ENCODE measurements at regions not wholly inside any gene's neighbourhood (a gene's known extent, or its start where the extent isn't known, plus 50 kb on each side); places are given as distances from the start of the nearest gene placed in this dataset.

GRCh38 chr15:66848686-66849392 is 146.8 kb downstream of the SMAD6 start:
- no peak for DNase-seq

- no peak for DNase-seq
These were observed 147.3 kb downstream of the SMAD6 start for GRCh38 chr15:66849393-66849745.

- DNase-seq = no peak
These were observed 147.7 kb downstream of the SMAD6 start for GRCh38 chr15:66849746-66850077.

DNA sequence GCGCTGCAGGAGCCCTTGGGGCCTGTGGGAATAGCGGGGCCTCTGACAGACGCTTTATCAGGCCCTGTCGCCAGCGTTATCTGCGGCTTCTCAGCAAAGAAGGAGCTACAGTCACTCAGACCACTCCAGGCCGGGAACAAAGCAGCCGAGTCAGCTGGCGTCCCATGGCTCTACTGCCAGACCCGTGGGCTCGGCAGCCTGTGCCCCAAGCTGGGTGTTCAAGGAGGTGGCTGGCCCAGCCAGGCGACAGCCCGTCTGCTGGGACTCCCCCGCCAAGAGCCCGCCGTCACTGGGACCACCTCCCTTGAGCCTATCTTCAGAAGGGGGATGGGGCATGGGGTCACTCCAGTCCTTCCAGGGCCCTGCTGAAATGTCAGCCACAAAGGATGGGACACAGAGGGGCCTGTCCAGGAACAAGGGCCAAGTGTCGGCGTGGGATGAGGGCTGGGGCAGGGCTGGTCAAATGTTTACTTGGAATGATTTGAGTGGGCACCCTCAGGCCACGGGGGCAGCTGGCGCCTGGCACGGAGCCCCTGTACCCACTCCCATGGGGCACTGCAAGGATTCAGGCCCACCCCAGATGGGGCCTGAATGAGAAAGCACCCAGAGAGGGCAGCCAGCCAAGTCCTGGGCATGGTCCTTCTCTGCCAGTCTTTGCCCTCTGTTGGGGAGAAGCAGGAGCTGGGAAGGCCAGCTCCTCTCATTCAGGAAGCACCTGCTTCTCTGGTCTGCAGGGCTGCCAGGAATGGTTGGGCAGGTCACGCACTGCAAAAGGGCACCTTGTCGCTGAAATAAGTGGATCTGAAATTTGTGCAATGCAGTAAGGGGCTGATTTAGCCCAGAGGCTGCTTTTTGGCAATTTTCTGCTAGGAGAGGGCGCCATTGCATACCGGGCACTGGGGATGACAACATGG is 148.3 kb downstream of the SMAD6 start:
- no peak for DNase-seq

GRCh38 chr15:66850996-66851310 is 148.9 kb downstream of the SMAD6 start:
- no peak for DNase-seq

- DNase-seq = peak; percentile 56 to 84
These were observed 149.5 kb downstream of the SMAD6 start for GRCh38 chr15:66851311-66852063.

DNA sequence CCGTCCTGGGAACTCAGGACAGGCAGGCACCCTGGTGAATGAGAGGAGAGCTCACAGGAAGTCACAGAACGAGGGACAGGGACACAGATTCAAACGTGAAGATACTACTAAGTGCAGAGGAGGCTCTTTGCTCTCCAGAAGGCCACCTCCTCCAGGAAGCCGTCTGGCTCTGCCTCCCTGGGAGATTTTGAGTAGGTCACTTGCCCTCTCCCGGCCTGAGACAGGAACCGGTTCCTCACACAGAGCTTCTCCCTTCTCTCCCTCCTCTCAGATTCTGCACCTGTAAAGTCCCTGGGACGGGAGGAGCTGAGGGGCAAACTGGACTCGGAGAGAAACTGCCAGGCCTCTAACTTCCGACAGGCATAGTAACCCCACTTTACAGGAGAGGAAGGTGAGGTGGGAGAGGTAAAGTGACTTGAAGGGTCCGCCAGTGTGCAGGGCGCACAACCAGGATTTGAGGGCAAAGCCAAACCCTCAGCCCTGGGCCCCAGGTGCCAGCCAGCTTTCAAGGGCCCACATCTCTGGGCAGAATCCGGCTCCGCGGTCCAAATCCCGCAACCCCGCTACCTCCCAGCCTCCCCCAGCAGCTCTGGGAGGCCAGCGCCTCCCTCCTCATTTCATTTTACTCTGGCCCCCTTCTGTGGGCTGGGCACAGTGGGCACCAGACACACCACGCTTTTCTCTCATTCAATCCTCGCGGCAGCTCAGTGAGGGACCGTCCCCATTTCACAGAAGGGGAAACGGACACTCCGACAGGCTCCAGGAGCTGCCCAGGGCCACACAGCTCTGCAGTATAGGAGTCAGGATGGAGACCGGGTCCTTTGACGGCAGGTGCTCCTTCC is 150.2 kb downstream of the SMAD6 start:
- DNase-seq = no peak

GRCh38 chr15:66854012-66854965 is 152.3 kb downstream of the SMAD6 start:
- no peak for DNase-seq

GRCh38 chr15:66855041-66855440 is 153.0 kb downstream of the SMAD6 start:
- no peak for DNase-seq

- no peak for DNase-seq
These were observed 155.7 kb downstream of the SMAD6 start for GRCh38 chr15:66857694-66858093.

DNA sequence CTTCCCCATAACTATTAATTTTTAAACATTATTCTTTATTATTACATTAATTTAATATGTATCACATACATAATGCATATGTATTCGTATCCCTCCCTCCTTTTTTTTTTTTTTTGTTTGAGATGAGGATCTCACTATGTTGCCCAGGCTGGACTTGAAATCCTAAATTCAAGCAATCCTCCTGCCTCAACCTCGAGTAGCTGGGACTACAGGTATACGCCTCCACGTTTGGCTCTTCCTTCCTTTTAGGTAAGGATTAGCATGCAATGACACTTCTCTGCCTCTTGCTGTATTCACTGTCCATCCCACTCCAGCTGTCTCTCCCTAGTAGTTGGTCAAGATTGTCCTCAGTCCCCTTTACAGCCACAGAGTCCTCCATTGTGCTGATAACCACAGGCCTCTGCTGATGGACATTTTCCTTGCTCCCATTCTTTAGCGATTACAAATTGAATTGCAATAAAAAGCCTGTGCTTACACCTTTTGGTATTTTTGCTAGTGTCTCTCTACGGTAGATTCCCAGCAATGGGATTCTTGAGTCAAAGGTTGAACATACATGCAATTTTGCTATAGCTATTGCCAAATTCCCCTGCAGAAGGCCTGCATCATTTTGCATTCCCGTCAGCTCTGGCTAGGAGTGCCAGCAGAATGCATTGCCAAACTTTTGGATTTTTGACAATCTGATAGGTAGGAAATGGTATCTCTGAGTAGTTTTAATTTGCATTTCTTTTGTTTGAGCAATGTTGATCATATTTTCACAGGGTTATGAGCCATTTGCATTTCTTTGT is 156.6 kb downstream of the SMAD6 start:
- DNase-seq = no peak

DNA sequence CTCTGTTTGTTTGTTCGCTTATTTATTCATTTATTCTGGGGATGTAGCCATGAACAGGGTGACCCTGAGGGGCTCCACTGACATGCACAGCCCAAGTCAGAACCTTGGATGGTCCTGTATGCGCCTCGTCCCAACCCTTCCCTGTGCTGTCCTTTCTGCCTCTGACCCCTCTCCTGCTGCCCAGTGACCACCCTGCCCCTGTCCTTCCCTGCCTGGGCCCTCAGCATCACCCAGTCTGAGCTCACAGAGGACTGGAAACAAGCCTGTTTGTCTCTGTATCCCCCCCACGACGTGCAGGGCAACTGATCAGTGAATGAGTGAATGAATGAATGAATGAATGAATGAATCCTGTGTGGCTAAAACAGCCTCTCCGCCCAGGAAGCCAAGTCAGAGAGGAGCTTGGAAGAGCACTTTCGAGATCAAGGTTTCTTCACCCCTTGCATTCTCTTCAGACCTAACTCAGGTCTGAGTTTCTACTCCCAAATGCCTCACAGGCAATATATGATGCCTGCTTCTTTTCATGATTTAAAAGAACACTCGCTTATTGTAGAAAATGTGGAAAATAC is 157.7 kb downstream of the SMAD6 start:
- DNase-seq = no peak

- no peak for DNase-seq
These were observed 158.8 kb downstream of the SMAD6 start for GRCh38 chr15:66860844-66861243.

GRCh38 chr15:66862111-66862939 is 160.3 kb downstream of the SMAD6 start:
- DNase-seq = no peak

DNA sequence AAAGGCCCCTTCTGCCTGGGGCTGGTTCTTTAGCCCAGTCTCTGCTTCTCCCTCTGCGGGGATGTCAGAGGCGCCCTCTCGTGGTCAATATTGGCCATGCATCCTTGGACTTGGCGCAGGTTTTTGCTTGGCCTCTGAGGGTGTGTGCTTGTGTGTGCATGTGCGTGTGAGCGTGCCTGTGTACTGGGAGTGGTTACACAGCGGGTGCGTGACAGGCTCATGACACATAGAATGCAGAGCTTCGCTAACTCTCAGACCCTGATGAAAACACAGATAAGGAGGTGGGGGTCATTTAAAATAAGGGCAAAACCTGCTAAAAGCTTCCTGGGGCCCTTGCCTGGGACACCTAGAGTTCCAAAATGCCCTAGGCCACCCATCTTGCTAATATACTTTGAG is 160.9 kb downstream of the SMAD6 start:
- peak; percentile 37 to 95 for DNase-seq

DNA sequence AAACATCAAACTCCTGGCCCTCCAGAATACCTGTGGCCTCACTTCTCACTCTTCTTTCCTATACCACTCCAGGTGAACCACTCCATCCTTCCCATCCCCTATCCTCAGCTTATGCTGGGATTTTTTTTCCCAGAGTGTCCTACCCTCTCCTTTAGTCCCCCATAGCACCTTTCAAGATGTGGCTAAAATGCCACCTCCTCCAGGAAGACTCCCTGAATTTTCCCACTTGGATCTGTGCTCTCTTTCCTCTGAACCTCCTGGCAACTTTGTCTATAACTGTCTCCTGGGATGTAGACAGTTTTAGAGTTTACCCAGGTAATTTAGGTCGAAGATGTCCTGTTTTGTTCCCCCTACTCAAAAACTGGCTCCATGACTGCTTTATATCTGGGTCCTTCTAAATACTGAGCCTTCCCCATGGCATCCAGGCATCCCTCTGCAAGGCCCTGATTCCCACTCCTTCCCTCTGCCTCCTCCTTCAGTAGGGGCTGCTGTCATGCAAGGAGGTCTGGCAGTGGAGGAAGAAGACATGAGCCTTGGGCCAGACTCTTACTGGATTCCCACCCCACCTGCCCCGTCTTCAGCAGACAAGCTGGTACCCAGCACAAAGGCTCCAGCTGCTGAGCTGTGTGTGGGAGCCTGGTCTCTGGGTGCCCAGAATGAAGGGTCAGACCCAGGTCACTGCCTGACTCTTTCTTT is 161.5 kb downstream of the SMAD6 start:
- DNase-seq = no peak

GRCh38 chr15:66864086-66864830 is 162.2 kb downstream of the SMAD6 start:
- no peak for DNase-seq

DNA sequence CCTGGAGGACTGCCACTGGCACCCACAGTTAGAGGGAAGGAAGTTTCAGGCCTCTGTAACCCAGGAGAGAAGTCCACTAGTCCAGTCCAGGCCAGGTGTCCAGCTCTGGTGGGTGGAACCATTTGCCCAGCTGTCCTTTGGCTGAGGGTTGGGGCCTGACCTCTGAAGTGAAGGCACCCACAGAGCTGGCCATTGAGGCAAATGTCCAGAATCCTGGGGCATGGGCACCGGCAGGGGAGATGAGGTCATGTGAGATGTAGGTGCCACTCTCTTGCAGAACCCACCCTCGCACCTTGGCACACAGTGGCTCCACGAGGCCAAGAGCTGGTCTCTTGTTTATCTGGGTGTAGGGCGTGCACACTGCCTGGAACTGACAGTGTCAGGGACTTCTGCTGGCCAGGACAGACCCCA is 162.8 kb downstream of the SMAD6 start:
- no peak for DNase-seq
